ENCODE measurements at regions not wholly inside any gene's neighbourhood (a gene's known extent, or its start where the extent isn't known, plus 50 kb on each side); places are given as distances from the start of the nearest gene placed in this dataset.

DNA sequence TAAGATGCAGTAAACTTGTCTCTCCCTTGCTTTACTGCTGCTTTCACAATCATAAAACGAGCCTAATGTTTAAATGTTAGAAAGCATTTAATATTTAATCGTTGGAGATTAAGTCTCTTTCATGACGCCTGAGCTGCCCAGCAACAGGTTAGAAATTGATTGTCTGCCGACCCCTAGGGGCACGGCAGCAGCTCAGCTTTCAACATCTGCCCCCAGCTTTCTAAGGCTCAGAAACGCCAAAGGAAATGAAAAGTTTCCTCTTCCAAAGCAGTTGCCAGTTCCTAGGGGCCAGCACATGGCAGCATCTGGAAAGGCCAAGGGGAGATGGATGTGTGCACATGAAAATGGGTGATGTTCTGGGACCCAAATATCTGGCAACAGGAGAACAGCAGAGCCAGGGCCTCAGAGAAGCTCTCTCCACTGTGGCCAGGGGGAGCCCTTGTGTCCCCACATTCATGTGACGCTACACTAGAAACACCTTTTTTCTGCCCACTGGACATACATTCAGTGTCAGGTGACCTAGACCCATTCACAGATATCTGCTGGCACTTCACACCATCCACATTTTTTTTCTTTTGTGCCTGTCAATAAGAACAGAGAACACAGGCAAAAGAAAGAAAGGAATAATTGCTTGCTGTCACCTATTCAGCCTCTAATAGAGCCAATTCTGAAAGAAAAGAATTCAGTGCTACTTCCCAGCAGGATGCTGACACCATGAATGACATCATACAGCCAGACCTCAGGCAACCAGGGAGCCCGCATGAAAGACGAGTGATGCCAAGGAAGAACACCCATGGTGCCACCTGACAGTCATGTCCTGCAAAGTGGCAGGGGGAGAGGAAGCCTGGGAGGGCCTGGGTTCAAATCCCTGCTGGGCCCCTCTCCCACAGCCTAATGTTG, 205.0 kb upstream of the TAS2R1 start:
- TF ChIP-seq, protein P1, sequence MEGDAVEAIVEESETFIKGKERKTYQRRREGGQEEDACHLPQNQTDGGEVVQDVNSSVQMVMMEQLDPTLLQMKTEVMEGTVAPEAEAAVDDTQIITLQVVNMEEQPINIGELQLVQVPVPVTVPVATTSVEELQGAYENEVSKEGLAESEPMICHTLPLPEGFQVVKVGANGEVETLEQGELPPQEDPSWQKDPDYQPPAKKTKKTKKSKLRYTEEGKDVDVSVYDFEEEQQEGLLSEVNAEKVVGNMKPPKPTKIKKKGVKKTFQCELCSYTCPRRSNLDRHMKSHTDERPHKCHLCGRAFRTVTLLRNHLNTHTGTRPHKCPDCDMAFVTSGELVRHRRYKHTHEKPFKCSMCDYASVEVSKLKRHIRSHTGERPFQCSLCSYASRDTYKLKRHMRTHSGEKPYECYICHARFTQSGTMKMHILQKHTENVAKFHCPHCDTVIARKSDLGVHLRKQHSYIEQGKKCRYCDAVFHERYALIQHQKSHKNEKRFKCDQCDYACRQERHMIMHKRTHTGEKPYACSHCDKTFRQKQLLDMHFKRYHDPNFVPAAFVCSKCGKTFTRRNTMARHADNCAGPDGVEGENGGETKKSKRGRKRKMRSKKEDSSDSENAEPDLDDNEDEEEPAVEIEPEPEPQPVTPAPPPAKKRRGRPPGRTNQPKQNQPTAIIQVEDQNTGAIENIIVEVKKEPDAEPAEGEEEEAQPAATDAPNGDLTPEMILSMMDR (IDR thresholded peaks at IDR 0.05; ENCODE audit: control extremely low read depth, extremely low read depth, low read depth, missing control alignments): no peak
- DNase-seq (ENCODE audit: extremely low spot score): no peak
- CTCF ChIA-PET: interaction anchor here (1.0 kb wide), 1 partner anchor 8 kb away, joined by 3 read pairs; no protein-coding TSS in a partner anchor
- POLR2A ChIA-PET: no interaction called here

DNA sequence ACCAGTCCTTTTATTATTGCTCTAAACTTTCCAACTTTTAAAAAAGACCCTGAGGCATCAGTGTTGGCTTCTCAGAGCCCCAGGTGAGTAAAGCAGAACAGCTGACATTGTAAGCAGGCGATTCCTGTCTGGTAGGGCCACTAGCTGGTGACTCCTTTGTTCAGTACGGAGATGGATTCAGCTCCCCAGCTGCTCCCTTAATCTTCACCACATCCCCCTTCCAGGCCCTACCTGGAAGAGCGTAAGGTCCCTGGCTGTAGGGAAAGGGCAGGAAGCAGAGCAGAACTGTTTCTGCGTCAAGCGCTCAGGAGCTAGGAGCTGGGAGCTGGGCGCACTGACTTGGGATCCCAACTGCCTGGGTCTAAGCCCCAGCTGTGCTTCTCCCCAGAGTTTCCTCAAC, 203.7 kb upstream of the TAS2R1 start:
- DNase-seq (ENCODE audit: extremely low spot score): no peak
- CTCF ChIA-PET: interaction anchor here (1.0 to 1.4 kb wide), 2 partner anchors 9 to 11 kb away, joined by 3 read pairs; no protein-coding TSS in a partner anchor
- POLR2A ChIA-PET: no interaction called here
- TF ChIP-seq, protein P1 (IDR thresholded peaks at IDR 0.05; ENCODE audit: control extremely low read depth, extremely low read depth, low read depth, missing control alignments): no peak

DNA sequence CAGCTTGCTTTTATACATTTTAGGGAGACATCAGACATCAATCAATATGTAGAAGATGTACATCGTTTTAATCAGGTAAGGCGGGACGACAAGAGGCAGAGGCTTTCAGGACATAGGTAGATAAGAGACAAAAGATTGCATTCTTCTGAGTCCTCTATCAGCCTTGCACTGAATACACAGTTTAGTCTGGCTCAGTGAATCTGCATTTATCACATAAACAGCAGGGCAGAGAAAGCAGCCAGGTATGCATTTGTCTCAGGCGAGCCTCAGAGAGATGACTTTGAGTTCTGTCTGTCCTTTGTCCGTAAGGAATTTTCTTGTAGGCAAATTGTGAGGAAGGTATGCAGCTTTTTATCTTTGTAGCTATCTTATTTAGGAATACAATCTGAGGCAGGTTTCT, 202.8 kb upstream of the TAS2R1 start:
- POLR2A ChIA-PET: no interaction called here
- DNase-seq (ENCODE audit: extremely low spot score): no peak
- TF ChIP-seq, protein P1 (IDR thresholded peaks at IDR 0.05; ENCODE audit: control extremely low read depth, extremely low read depth, low read depth, missing control alignments): no peak
- CTCF ChIA-PET: no interaction called here

DNA sequence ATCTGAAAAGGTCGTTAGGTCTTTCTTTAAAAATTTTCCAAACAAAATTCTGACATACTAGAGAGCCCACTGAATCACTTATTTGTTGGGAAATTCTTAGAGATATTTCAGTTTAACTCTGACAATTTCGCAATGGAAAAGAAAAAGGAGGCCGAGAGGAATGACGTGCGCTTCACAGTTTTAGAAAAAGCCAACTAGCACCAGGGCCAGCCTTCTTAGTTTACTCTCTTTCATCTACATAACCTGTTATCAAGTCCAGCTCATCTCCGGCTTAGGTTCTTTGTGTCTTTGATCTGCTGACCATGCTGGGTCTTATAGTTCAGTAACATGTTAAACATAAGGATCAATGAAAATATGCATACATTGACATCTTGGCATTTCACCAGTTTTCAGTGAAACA, 201.7 kb upstream of the TAS2R1 start:
- TF ChIP-seq, protein P1 (IDR thresholded peaks at IDR 0.05; ENCODE audit: control extremely low read depth, extremely low read depth, low read depth, missing control alignments): no peak
- no peak for DNase-seq (ENCODE audit: extremely low spot score)
- POLR2A ChIA-PET: no interaction called here
- CTCF ChIA-PET: no interaction called here

DNA sequence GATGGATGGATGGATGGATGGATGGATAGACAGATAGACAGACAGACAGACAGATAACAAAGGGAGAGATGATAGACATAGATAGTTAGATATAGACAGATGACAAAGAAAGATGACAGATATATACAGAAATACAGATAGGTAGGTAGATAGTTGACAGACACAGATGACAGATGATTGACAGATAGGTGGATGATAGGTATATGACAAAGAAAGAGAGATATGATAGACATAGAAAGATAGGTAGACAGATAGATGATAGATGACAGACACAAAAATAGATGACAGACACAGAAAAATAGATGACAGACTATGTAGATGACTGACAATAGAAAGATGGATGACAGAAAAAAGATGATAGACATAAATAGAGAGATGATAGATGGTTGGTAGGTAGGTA, 200.0 kb upstream of the TAS2R1 start:
- CTCF ChIA-PET: no interaction called here
- POLR2A ChIA-PET: no interaction called here

DNA sequence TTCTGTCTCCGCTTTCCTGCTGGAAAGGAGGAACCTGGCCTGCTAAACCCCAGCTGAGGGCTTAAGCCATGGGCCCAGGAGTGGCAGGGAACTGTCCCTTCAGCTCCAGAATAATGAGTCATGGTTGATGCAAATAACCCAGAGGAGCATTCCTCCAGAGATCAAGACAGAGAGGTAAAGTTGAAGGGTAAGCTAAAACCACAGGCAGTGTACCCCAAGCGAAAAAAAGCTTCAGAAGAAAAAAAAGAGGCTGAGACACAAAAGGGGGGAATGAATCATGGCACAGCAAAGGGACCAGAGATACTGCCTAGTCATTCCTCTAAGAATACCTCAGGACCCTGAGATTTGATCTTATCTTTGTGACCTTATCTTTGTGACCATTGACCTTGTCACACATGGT, 199.5 kb upstream of the TAS2R1 start:
- TF ChIP-seq, protein P1 (IDR thresholded peaks at IDR 0.05; ENCODE audit: control extremely low read depth, extremely low read depth, low read depth, missing control alignments): no peak
- ChIA-PET POLR2A (no interaction called here), CTCF (interaction anchor here (1.1 to 1.4 kb wide), 2 partner anchors 14 to 31 kb away, joined by 3 to 4 read pairs; no protein-coding TSS in a partner anchor)
- no peak for DNase-seq (ENCODE audit: extremely low spot score)

More for the DNA sequence above, 200.0 kb upstream of the TAS2R1 start:
- TF ChIP-seq, protein P1 (IDR thresholded peaks at IDR 0.05; ENCODE audit: control extremely low read depth, extremely low read depth, low read depth, missing control alignments): no peak
- DNase-seq (ENCODE audit: extremely low spot score): no peak
